ENCODE measurements at regions not wholly inside any gene's neighbourhood (a gene's known extent, or its start where the extent isn't known, plus 50 kb on each side); places are given as distances from the start of the nearest gene placed in this dataset.

DNA sequence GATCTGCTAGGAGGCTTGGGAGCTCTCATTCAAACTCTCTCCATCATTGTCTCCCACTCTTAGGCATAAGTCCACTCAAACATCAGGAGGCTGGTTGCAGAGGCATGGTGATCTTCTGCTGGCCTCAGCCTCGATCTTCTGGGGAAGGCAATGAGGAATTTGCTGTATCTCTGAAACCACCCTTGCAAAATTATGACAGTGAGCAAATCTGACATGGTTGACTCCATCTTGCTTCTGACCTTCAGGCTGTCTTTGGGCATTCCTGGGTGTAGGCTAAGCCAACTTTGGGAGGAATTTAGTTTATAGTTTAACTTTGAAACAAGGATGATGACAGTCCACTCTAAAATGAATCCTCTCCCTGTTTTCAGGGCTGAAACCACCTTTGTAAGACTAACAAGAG, 84.1 kb upstream of the ABCC4 start:
- TF ChIP-seq, protein P1, sequence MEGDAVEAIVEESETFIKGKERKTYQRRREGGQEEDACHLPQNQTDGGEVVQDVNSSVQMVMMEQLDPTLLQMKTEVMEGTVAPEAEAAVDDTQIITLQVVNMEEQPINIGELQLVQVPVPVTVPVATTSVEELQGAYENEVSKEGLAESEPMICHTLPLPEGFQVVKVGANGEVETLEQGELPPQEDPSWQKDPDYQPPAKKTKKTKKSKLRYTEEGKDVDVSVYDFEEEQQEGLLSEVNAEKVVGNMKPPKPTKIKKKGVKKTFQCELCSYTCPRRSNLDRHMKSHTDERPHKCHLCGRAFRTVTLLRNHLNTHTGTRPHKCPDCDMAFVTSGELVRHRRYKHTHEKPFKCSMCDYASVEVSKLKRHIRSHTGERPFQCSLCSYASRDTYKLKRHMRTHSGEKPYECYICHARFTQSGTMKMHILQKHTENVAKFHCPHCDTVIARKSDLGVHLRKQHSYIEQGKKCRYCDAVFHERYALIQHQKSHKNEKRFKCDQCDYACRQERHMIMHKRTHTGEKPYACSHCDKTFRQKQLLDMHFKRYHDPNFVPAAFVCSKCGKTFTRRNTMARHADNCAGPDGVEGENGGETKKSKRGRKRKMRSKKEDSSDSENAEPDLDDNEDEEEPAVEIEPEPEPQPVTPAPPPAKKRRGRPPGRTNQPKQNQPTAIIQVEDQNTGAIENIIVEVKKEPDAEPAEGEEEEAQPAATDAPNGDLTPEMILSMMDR (IDR thresholded peaks at IDR 0.05) = no peak
- no peak for TF ChIP-seq EZH2 (IDR thresholded peaks at IDR 0.05)
- no peak for TF ChIP-seq EZH2phosphoT487 (IDR thresholded peaks at IDR 0.05)

All from neural progenitor cell (in vitro differentiated cells).